ENCODE measurements at regions not wholly inside any gene's neighbourhood (a gene's known extent, or its start where the extent isn't known, plus 50 kb on each side); places are given as distances from the start of the nearest gene placed in this dataset.

DNA sequence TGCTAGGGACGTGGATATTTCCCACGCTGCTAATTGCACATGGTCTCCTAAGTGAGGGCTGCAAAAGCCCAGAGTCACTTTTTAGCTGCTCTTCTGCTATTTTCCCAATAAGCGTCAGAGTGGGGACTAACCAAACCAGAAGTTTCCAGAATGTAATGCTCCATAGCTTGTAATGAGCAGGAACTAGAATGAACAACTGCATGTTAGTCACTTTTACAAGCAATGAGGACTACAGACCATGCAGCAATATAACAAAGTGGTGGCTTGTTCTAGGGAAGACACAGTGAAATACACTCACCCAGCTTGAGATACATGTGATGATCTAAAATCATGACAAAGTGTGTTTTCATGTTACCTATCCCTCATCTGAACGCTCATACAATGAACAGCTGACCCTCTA, 314.1 kb upstream of the SGK1 start:
- H3K4me1 ChIP-seq: peaks cover 5% of the 10 kb centered on the region
- TF ChIP-seq, protein P1, sequence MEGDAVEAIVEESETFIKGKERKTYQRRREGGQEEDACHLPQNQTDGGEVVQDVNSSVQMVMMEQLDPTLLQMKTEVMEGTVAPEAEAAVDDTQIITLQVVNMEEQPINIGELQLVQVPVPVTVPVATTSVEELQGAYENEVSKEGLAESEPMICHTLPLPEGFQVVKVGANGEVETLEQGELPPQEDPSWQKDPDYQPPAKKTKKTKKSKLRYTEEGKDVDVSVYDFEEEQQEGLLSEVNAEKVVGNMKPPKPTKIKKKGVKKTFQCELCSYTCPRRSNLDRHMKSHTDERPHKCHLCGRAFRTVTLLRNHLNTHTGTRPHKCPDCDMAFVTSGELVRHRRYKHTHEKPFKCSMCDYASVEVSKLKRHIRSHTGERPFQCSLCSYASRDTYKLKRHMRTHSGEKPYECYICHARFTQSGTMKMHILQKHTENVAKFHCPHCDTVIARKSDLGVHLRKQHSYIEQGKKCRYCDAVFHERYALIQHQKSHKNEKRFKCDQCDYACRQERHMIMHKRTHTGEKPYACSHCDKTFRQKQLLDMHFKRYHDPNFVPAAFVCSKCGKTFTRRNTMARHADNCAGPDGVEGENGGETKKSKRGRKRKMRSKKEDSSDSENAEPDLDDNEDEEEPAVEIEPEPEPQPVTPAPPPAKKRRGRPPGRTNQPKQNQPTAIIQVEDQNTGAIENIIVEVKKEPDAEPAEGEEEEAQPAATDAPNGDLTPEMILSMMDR (IDR thresholded peaks at IDR 0.05): no peak
- H3K27me3 ChIP-seq (ENCODE audit: control insufficient read depth, insufficient read depth, low read length): no peaks in the 10 kb centered on the region
- no peak overlapping the region for H3K4me3 ChIP-seq (ENCODE audit: low read depth, low read length)
- no peak overlapping the region for H3K9ac ChIP-seq
- no peaks in the 10 kb centered on the region for H3K9me3 ChIP-seq (ENCODE audit: control insufficient read depth, low read length)
- H2AFZ ChIP-seq: no peak overlapping the region
- no peak overlapping the region for H3K4me2 ChIP-seq (ENCODE audit: low read length)
- H3K36me3 ChIP-seq (ENCODE audit: control insufficient read depth, insufficient read depth, low read length): no peaks in the 10 kb centered on the region
- H3K27ac ChIP-seq: no peak overlapping the region
- H3K79me2 ChIP-seq: no peaks in the 10 kb centered on the region

DNA sequence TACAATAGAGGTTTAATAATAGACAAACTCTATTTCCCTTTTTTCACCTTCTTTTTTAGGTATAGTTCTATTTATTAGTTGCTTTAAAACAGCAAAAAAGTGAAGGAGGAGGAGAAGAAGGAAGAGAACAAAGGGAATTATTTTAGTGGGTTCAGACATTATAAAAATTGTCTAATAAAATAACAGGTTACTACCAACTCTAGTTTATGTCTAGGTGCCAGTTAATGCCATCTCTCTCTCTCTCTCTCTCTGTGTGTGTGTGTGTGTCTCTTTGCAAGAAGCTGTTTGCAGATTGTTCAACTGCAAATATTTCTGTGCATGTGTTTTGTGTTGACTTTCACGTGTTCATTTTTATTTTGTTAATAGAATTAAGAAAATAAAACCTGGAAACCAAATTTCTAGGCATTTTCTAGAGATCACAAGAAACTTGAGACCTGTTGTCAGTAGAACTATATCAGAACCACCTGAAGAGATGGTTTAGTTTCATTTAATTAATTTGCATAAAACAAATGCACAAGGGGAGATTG, 313.5 kb upstream of the SGK1 start:
- TF ChIP-seq, protein P1 (IDR thresholded peaks at IDR 0.05): no peak
- Histone ChIP-seq H3K4me2 (ENCODE audit: low read length) (no peak overlapping the region), H3K36me3 (ENCODE audit: control insufficient read depth, insufficient read depth, low read length) (no peaks in the 10 kb centered on the region), H2AFZ (no peak overlapping the region), H3K27ac (no peak overlapping the region), H3K4me3 (ENCODE audit: low read depth, low read length) (no peak overlapping the region), H3K27me3 (ENCODE audit: control insufficient read depth, insufficient read depth, low read length) (no peaks in the 10 kb centered on the region), H3K79me2 (no peaks in the 10 kb centered on the region), H3K9me3 (ENCODE audit: control insufficient read depth, low read length) (no peaks in the 10 kb centered on the region), H3K4me1 (peaks cover 2% of the 10 kb centered on the region), H3K9ac (no peak overlapping the region)

DNA sequence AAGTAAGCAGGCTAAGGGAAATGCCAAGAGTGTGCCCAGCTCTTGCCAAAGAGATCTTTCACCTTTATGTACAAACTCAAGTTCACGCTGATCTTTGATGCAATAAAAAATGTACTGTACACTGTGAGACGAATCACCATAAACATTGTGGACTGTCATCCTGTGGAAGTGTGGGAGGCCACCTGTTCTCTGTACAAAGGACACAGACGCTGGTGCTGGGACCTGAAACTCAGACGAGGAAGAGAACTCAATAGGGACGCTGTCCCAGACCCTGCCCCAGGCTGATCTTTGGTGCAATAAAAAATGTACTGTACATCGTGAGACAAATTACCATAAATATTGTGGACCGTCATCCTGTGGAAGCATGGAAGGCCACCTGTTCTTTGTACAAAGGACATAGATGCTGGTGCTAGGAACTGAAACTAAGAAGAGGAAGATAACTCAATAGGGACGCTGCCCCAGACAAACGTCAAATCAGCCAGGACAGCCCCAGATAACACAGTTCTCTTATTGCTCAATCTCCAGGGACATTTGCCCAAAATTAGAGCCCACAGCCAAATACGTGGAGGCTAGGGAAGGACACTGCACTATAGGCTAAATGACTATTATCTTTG, 312.7 kb upstream of the SGK1 start:
- Histone ChIP-seq H3K9ac (no peak overlapping the region), H3K79me2 (no peaks in the 10 kb centered on the region), H3K36me3 (ENCODE audit: control insufficient read depth, insufficient read depth, low read length) (no peaks in the 10 kb centered on the region), H3K4me3 (ENCODE audit: low read depth, low read length) (no peak overlapping the region), H3K27me3 (ENCODE audit: control insufficient read depth, insufficient read depth, low read length) (no peaks in the 10 kb centered on the region), H3K9me3 (ENCODE audit: control insufficient read depth, low read length) (no peaks in the 10 kb centered on the region), H3K27ac (no peak overlapping the region), H3K4me1 (no peaks in the 10 kb centered on the region), H3K4me2 (ENCODE audit: low read length) (no peak overlapping the region), H2AFZ (peak overlapping the region; percentile 38)
- TF ChIP-seq, protein P1 (IDR thresholded peaks at IDR 0.05): no peak

- Histone ChIP-seq H3K4me1 (no peaks in the 10 kb centered on the region), H3K27me3 (ENCODE audit: control insufficient read depth, insufficient read depth, low read length) (no peaks in the 10 kb centered on the region), H3K4me3 (ENCODE audit: low read depth, low read length) (no peak overlapping the region), H3K36me3 (ENCODE audit: control insufficient read depth, insufficient read depth, low read length) (no peaks in the 10 kb centered on the region), H3K79me2 (no peaks in the 10 kb centered on the region), H3K9me3 (ENCODE audit: control insufficient read depth, low read length) (no peaks in the 10 kb centered on the region), H3K4me2 (ENCODE audit: low read length) (no peak overlapping the region), H2AFZ (no peak overlapping the region), H3K27ac (no peak overlapping the region), H3K9ac (no peak overlapping the region)
- TF ChIP-seq, protein P1 (IDR thresholded peaks at IDR 0.05): no peak
Observed at GRCh38 chr6:134628154-134628553, 310.2 kb upstream of the SGK1 start.

DNA sequence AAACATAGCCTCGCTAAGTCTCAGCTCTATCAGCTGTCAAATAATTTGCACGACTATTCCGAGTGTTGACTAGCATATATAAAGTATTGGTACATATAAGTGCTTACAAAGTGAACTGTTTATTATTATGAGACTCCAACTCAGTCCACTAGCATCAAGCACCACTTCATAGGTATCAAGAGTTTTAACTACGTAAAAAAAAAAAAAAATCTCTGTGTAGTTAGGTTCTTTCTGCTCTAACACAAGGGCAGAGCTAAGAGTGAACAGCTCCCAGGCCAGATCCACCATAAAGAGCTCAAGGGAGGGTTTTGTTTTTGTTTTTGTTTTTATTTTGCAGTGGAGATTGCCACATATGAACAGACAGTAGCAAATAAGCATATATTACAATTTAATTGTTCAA, 309.8 kb upstream of the SGK1 start:
- Histone ChIP-seq H2AFZ (no peak overlapping the region), H3K27ac (no peak overlapping the region), H3K9me3 (ENCODE audit: control insufficient read depth, low read length) (no peaks in the 10 kb centered on the region), H3K4me1 (no peaks in the 10 kb centered on the region), H3K36me3 (ENCODE audit: control insufficient read depth, insufficient read depth, low read length) (no peaks in the 10 kb centered on the region), H3K4me3 (ENCODE audit: low read depth, low read length) (no peak overlapping the region), H3K9ac (no peak overlapping the region), H3K79me2 (no peaks in the 10 kb centered on the region), H3K27me3 (ENCODE audit: control insufficient read depth, insufficient read depth, low read length) (no peaks in the 10 kb centered on the region), H3K4me2 (ENCODE audit: low read length) (no peak overlapping the region)
- TF ChIP-seq, protein P1 (IDR thresholded peaks at IDR 0.05): no peak
